IMR-90 (cell line): ENCODE measurements at regions not wholly inside any gene's neighbourhood (a gene's known extent, or its start where the extent isn't known, plus 50 kb on each side); places are given as distances from the start of the nearest gene placed in this dataset.

ENCODE experiments used
- ATAC-seq: fragments of 200-7000 bp; cut with Tn5 transposase; 2 replicates; pipeline ENCODE4 v1.9.1; 2020; ENCODE audit warnings: low read depth, mild to moderate bottlenecking, moderate library complexity
- BruUV-seq: library from RNA; stranded (reverse); fragments of 400-500 nt; replicated peaks from 2 replicates; lab custom pipeline; 2021; lab: Mats Ljungman, UMichigan
- CTCF ChIA-PET: fragments of 300-600 bp; formaldehyde crosslinking; extraction: SDS; loops from one replicate; lab custom pipeline; 2021; ENCODE audit warnings: antibody characterized with exemption; lab: Yijun Ruan, JAX
- POLR2A ChIA-PET: fragments of 300-600 bp; sonication (Branson Sonifier 250); formaldehyde crosslinking; loops from one replicate; lab custom pipeline; 2022; ENCODE audit warnings: antibody characterized with exemption; ENCODE audit not compliant: unreplicated experiment; lab: Charles Lee
- DNase-seq: peaks from one replicate; pipeline ENCODE4 v3.0.0; 2013
- H2AFZ ChIP-seq: replicated peaks from 2 replicates; pipeline ENCODE3; 2013; ENCODE audit warnings: low read length, mild to moderate bottlenecking; ENCODE audit not compliant: poor library complexity
- H2AK5ac ChIP-seq: 2 replicates; pipeline ENCODE4 v1.6.1; 2013; ENCODE audit warnings: low read depth, low read length, inconsistent platforms
- H2AK9ac ChIP-seq: replicated peaks from 2 replicates; pipeline ENCODE3; 2013; ENCODE audit warnings: mild to moderate bottlenecking, low read depth, low read length, moderate library complexity; ENCODE audit not compliant: poor library complexity
- H2BK120ac ChIP-seq: 2 replicates; pipeline ENCODE4 v1.6.1; 2013; ENCODE audit warnings: low read depth, low read length, inconsistent platforms
- H2BK15ac ChIP-seq: 3 replicates; pipeline ENCODE4 v1.6.1; 2013; ENCODE audit warnings: low read depth, low read length, inconsistent platforms
- H2BK20ac ChIP-seq: 2 replicates; pipeline ENCODE4 v1.6.1; 2013; ENCODE audit warnings: low read depth, mild to moderate bottlenecking, inconsistent platforms, low read length, moderate library complexity
- H2BK5ac ChIP-seq: 2 replicates; pipeline ENCODE4 v1.6.1; 2013; ENCODE audit warnings: mild to moderate bottlenecking, low read depth, low read length, inconsistent platforms; ENCODE audit not compliant: poor library complexity, severe bottlenecking
- H3K14ac ChIP-seq: replicated peaks from 2 replicates; pipeline ENCODE4 v1.6.1; 2013; ENCODE audit warnings: low read depth, low read length, inconsistent platforms
- H3K18ac ChIP-seq: 2 replicates; pipeline ENCODE4 v1.6.1; 2013; ENCODE audit warnings: low read depth, low read length, control low read depth
- H3K23ac ChIP-seq: 2 replicates; pipeline ENCODE4 v1.6.1; 2013; ENCODE audit warnings: low read depth, low read length, inconsistent platforms
- H3K27ac ChIP-seq: 2 replicates; pipeline ENCODE4 v1.5.1; 2013; ENCODE audit warnings: mild to moderate bottlenecking, control low read depth, low read length; ENCODE audit not compliant: insufficient read depth
- H3K27me3 ChIP-seq: 2 replicates; pipeline ENCODE4 v1.6.1; 2013; ENCODE audit warnings: low read length; ENCODE audit not compliant: control insufficient read depth, insufficient read depth
- H3K36me3 ChIP-seq: 2 replicates; pipeline ENCODE4 v1.6.1; 2013; ENCODE audit warnings: low read length, mixed read lengths; ENCODE audit not compliant: control insufficient read depth, insufficient read depth
- H3K4ac ChIP-seq: 2 replicates; pipeline ENCODE4 v1.6.1; 2013; ENCODE audit warnings: low read depth, low read length, inconsistent platforms
- H3K4me1 ChIP-seq: 2 replicates; pipeline ENCODE4 v1.6.1; 2013; ENCODE audit warnings: low read length, mixed read lengths; ENCODE audit not compliant: control insufficient read depth, insufficient read depth
- H3K4me2 ChIP-seq: 2 replicates; pipeline ENCODE4 v1.6.1; 2013; ENCODE audit warnings: low read depth, mild to moderate bottlenecking, control low read depth, low read length, moderate library complexity
- H3K4me3 ChIP-seq: 2 replicates; pipeline ENCODE4 v1.5.1; 2013; ENCODE audit warnings: low read depth, mild to moderate bottlenecking, control low read depth, low read length, moderate library complexity; ENCODE audit not compliant: insufficient read depth
- H3K56ac ChIP-seq: 2 replicates; pipeline ENCODE4 v1.6.1; 2013; ENCODE audit warnings: low read length, inconsistent platforms; ENCODE audit not compliant: insufficient read depth; ENCODE audit errors: extremely low read depth
- H3K79me1 ChIP-seq, 2 experiments: 2 replicates each; pipeline ENCODE4 v1.6.1; 2013; ENCODE audit warnings: low read length in 2 of 2, inconsistent platforms in 1 of 2, low read depth in 1 of 2
- H3K9ac ChIP-seq: 2 replicates; pipeline ENCODE4 v1.6.1; 2013; ENCODE audit warnings: low read depth, low read length, control low read depth
- H3K9me1 ChIP-seq: 2 replicates; pipeline ENCODE4 v1.6.1; 2013; ENCODE audit warnings: low read length, inconsistent platforms; ENCODE audit not compliant: insufficient read depth
- H3K9me3 ChIP-seq: 2 replicates; pipeline ENCODE4 v1.6.1; 2013; ENCODE audit warnings: low read length; ENCODE audit not compliant: control insufficient read depth, insufficient read depth
- H4K20me1 ChIP-seq: 2 replicates; pipeline ENCODE4 v1.6.1; 2013; ENCODE audit warnings: low read length, inconsistent platforms; ENCODE audit not compliant: insufficient read depth
- H4K5ac ChIP-seq: 2 replicates; pipeline ENCODE4 v1.6.1; 2013; ENCODE audit warnings: mild to moderate bottlenecking, low read depth, low read length, control low read depth
- H4K8ac ChIP-seq, 2 experiments: 2 replicates each; pipeline ENCODE4 v1.6.1; 2013; ENCODE audit warnings: low read depth in 2 of 2, low read length in 2 of 2, control low read depth in 1 of 2, inconsistent platforms in 1 of 2
- H4K91ac ChIP-seq: 2 replicates; pipeline ENCODE4 v1.6.1; 2013; ENCODE audit warnings: low read depth, low read length, inconsistent platforms; ENCODE audit not compliant: insufficient read depth
- MAFK ChIP-seq: IDR thresholded peaks from 2 replicates; pipeline ENCODE4 v1.6.1; 2012; ENCODE audit warnings: low read depth, low read length, improper control_type of control experiment
- MAZ ChIP-seq: IDR thresholded peaks from 2 replicates; pipeline ENCODE4 v1.6.1; 2012; ENCODE audit warnings: low read depth, mild to moderate bottlenecking, low read length, improper control_type of control experiment, moderate library complexity, borderline replicate concordance
- WGBS, 2 experiments: methylation state at CpG; one replicate each; pipeline versions ENCODE4 v1.1.5 to v1.1.7; 2013; ENCODE audit warnings: missing lambda C conversion rate in 2 of 2; ENCODE audit not compliant: insufficient read length in 1 of 2; ENCODE audit errors: extremely low coverage in 2 of 2; 5-methylcytosine and 5-hydroxymethylcytosine counted together
- dilution Hi-C: fragments of 300-500 bp; cut with HindIII; formaldehyde crosslinking; loops from one replicate; pipeline ENCODE4 v1.14.3; 2018; ENCODE audit warnings: low sequenced_read_pairs; ENCODE audit not compliant: unreplicated experiment
- in situ Hi-C: fragments of 300-500 bp; cut with MboI; formaldehyde crosslinking; loops from 3 replicates; pipeline ENCODE4 v1.14.3; 2019; ENCODE audit warnings: low sequenced_read_pairs, inconsistent platforms, mixed read lengths
- intact Hi-C: fragments of 100-400 bp; cut with micrococcal nuclease; formaldehyde crosslinking; loops from 2 replicates; pipeline ENCODE4 v1.10.0; 2022

GRCh38 chr20:22348010-22348409, 236.4 kb downstream of the FOXA2 start:
- dilution Hi-C loops (loop anchor here (10.0 kb wide), 1 partner anchor 337 kb away; no protein-coding TSS in a partner anchor), intact Hi-C loops (no loop called here), in situ Hi-C loops (loop anchor here (25.0 kb wide), 1 partner anchor 989 kb away; no protein-coding TSS in a partner anchor)
- Histone ChIP-seq H3K4me3 (no peak overlapping the region), H3K36me3 (no peaks in the 10 kb centered on the region), H3K9me1 (no peaks in the 10 kb centered on the region), H2AK9ac (no peak overlapping the region), H4K91ac (no peak overlapping the region), H4K5ac (no peak overlapping the region), H2BK5ac (no peak overlapping the region), H2BK15ac (no peak overlapping the region), H3K56ac (no peak overlapping the region), H3K79me1 (no peaks in the 10 kb centered on the region), H3K23ac (no peak overlapping the region), H4K20me1 (no peaks in the 10 kb centered on the region), H4K8ac (no peak overlapping the region), H3K4ac (no peak overlapping the region), H2AK5ac (no peak overlapping the region), H3K27me3 (no peaks in the 10 kb centered on the region), H3K9ac (no peak overlapping the region), H2AFZ (no peak overlapping the region), H2BK20ac (no peak overlapping the region), H2BK120ac (no peak overlapping the region), H3K27ac (no peak overlapping the region), H3K14ac (no peak overlapping the region), H3K9me3 (no peaks in the 10 kb centered on the region), H3K18ac (no peak overlapping the region), H3K4me1 (no peaks in the 10 kb centered on the region), H3K4me2 (no peak overlapping the region)
- TF ChIP-seq MAFK (no peak), MAZ (no peak)
- no CpG with 5 or more reads among the region's 4 CpGs for WGBS, 2 experiments
- DNase-seq = no peak
- no TSS peak for BruUV-seq
- POLR2A ChIA-PET = no interaction called here
- CTCF ChIA-PET = no interaction called here
- no peak for ATAC-seq
